ENCODE measurements at regions not wholly inside any gene's neighbourhood (a gene's known extent, or its start where the extent isn't known, plus 50 kb on each side); places are given as distances from the start of the nearest gene placed in this dataset.

GRCh38 chr1:102098536-102098935 is 101.8 kb upstream of the OLFM3 start:
- no peak overlapping the region for H3K4me3 ChIP-seq
- H3K27ac ChIP-seq: no peak overlapping the region
- H3K27me3 ChIP-seq: no peaks in the 10 kb centered on the region
- TF ChIP-seq POLR2AphosphoS5 (IDR thresholded peaks at IDR 0.05): no peak
- no peak for TF ChIP-seq POLR2A (IDR thresholded peaks at IDR 0.05)
- TF ChIP-seq EP300 (IDR thresholded peaks at IDR 0.05): no peak
- TF ChIP-seq CTCF (IDR thresholded peaks at IDR 0.05): no peak
- no peaks in the 10 kb centered on the region for H3K4me1 ChIP-seq
- no peaks in the 10 kb centered on the region for H3K36me3 ChIP-seq
- intact Hi-C loops (cut with DNase I; ENCODE audit: low total_unique reads): no loop called here
- WGBS, 5 donors: 82 to 89% (median 87%) methylated on average over 3 of the region's 3 CpGs
- no peak for DNase-seq
- H3K9me3 ChIP-seq: no peaks in the 10 kb centered on the region

- intact Hi-C loops (cut with DNase I; ENCODE audit: low total_unique reads): no loop called here
- no peak for DNase-seq
- no peaks in the 10 kb centered on the region for H3K9me3 ChIP-seq
- 52 to 68% (median 59%) methylated on average over 4 of the region's 4 CpGs for WGBS, 5 donors
- TF ChIP-seq CTCF (IDR thresholded peaks at IDR 0.05): no peak
- H3K36me3 ChIP-seq: no peaks in the 10 kb centered on the region
- H3K4me1 ChIP-seq: no peaks in the 10 kb centered on the region
- H3K27me3 ChIP-seq: no peaks in the 10 kb centered on the region
- no peak overlapping the region for H3K4me3 ChIP-seq
- no peak overlapping the region for H3K27ac ChIP-seq
Measured at GRCh38 chr1:102098081-102098480, 101.4 kb upstream of the OLFM3 start.

- H3K36me3 ChIP-seq: no peaks in the 10 kb centered on the region
- no peaks in the 10 kb centered on the region for H3K27me3 ChIP-seq
- no peaks in the 10 kb centered on the region for H3K9me3 ChIP-seq
- peak in 1 of 2 donors; percentile 5 for DNase-seq
- TF ChIP-seq POLR2A (IDR thresholded peaks at IDR 0.05) (no peak), CTCF (IDR thresholded peaks at IDR 0.05) (no peak), EP300 (IDR thresholded peaks at IDR 0.05) (no peak), POLR2AphosphoS5 (IDR thresholded peaks at IDR 0.05) (no peak)
- H3K4me1 ChIP-seq: no peaks in the 10 kb centered on the region
- intact Hi-C loops (cut with DNase I; ENCODE audit: low total_unique reads): no loop called here
- H3K4me3 ChIP-seq: no peak overlapping the region
- no peak overlapping the region for H3K27ac ChIP-seq
Measured at GRCh38 chr1:102097451-102097850, 100.7 kb upstream of the OLFM3 start.

- intact Hi-C loops (cut with DNase I; ENCODE audit: low total_unique reads): no loop called here
- Histone ChIP-seq H3K27me3 (no peaks in the 10 kb centered on the region), H3K4me3 (no peak overlapping the region), H3K4me1 (no peaks in the 10 kb centered on the region), H3K9me3 (no peaks in the 10 kb centered on the region), H3K36me3 (no peaks in the 10 kb centered on the region), H3K27ac (no peak overlapping the region)
- TF ChIP-seq CTCF (IDR thresholded peaks at IDR 0.05) (no peak), POLR2A (IDR thresholded peaks at IDR 0.05) (no peak), POLR2AphosphoS5 (IDR thresholded peaks at IDR 0.05) (no peak), EP300 (IDR thresholded peaks at IDR 0.05) (no peak)
- WGBS, 5 donors: 24 to 64% (median 45%) methylated on average over 1 of the region's 1 CpG
- DNase-seq: no peak
Measured at GRCh38 chr1:102096162-102096561, 99.4 kb upstream of the OLFM3 start.

- no peaks in the 10 kb centered on the region for H3K27me3 ChIP-seq
- H3K36me3 ChIP-seq: no peaks in the 10 kb centered on the region
- WGBS, 5 donors: 78 to 87% (median 84%) methylated on average over 1 of the region's 1 CpG
- H3K27ac ChIP-seq: no peak overlapping the region
- peaks cover 0 to 8% (median 0%) of the 10 kb centered on the region in 4 donors for H3K9me3 ChIP-seq
- H3K4me3 ChIP-seq: no peak overlapping the region
- TF ChIP-seq CTCF (IDR thresholded peaks at IDR 0.05) (no peak), POLR2AphosphoS5 (IDR thresholded peaks at IDR 0.05) (no peak), EP300 (IDR thresholded peaks at IDR 0.05) (no peak), POLR2A (IDR thresholded peaks at IDR 0.05) (no peak)
- intact Hi-C loops (cut with DNase I; ENCODE audit: low total_unique reads): no loop called here
- no peaks in the 10 kb centered on the region for H3K4me1 ChIP-seq
- DNase-seq: no peak
Measured at GRCh38 chr1:102089791-102090190, 93.1 kb upstream of the OLFM3 start.

Data from stomach (tissue), 8 donors.